ENCODE measurements at regions not wholly inside any gene's neighbourhood (a gene's known extent, or its start where the extent isn't known, plus 50 kb on each side); places are given as distances from the start of the nearest gene placed in this dataset.

DNA sequence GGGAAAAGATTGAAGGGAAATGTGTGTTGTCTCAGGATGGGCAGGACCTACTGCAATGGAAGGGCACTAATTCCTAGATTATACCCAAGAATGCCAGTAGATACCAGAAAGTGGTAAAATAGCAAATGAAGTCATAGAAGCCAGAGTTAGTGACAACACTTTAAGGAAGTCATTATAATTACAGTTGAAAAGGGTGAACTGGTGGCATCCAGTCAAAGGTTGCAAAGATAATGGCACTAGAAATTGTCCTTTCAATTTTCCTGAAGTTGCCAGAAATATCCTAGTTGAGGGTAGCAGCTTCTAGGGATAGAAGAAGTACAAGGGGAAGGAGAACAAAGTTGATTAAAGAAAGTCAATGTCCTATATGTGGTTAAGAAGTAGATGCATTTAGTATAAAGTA, 68.8 kb upstream of the GLS start:
- TF ChIP-seq, protein P1, sequence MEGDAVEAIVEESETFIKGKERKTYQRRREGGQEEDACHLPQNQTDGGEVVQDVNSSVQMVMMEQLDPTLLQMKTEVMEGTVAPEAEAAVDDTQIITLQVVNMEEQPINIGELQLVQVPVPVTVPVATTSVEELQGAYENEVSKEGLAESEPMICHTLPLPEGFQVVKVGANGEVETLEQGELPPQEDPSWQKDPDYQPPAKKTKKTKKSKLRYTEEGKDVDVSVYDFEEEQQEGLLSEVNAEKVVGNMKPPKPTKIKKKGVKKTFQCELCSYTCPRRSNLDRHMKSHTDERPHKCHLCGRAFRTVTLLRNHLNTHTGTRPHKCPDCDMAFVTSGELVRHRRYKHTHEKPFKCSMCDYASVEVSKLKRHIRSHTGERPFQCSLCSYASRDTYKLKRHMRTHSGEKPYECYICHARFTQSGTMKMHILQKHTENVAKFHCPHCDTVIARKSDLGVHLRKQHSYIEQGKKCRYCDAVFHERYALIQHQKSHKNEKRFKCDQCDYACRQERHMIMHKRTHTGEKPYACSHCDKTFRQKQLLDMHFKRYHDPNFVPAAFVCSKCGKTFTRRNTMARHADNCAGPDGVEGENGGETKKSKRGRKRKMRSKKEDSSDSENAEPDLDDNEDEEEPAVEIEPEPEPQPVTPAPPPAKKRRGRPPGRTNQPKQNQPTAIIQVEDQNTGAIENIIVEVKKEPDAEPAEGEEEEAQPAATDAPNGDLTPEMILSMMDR (conservative IDR thresholded peaks at IDR 0.05; ENCODE audit: low read depth, low read length) = no peak
- no peak for TF ChIP-seq EZH2phosphoT487 (IDR thresholded peaks at IDR 0.05; ENCODE audit: borderline replicate concordance, low read length)
- no peak for TF ChIP-seq EZH2 (IDR thresholded peaks at IDR 0.05; ENCODE audit: low read length, unreplicated experiment)
